Fibroblast of the aortic adventitia (primary cell): ENCODE measurements at regions not wholly inside any gene's neighbourhood (a gene's known extent, or its start where the extent isn't known, plus 50 kb on each side); places are given as distances from the start of the nearest gene placed in this dataset.

Experiments
- DNase-seq: peaks from one replicate; pipeline ENCODE4 v3.0.0-alpha.2; 2010; ENCODE audit warnings: low read depth
- H3K4me3 ChIP-seq: 2 replicates; pipeline ENCODE4 v1.5.1; 2011; ENCODE audit warnings: low read depth, mild to moderate bottlenecking, control low read depth, low read length, moderate library complexity
- CTCF ChIP-seq: IDR thresholded peaks from 2 replicates; pipeline ENCODE4 v1.5.1; 2011; ENCODE audit warnings: mild to moderate bottlenecking, low read length, control low read depth, inconsistent platforms; ENCODE audit not compliant: insufficient read depth

- DNase-seq, result no peak
- TF ChIP-seq CTCF, result no peak
- no peak overlapping the region for H3K4me3 ChIP-seq
These were observed 131.9 kb downstream of the ASB1 start for GRCh38 chr2:238558456-238559099.

- DNase-seq, result no peak
- H3K4me3 ChIP-seq, result no peak overlapping the region
- TF ChIP-seq CTCF, result no peak
These were observed 133.5 kb downstream of the ASB1 start for GRCh38 chr2:238560234-238560633.

GRCh38 chr2:238561230-238561629, 134.5 kb downstream of the ASB1 start:
- DNase-seq, result no peak
- no peak overlapping the region for H3K4me3 ChIP-seq
- TF ChIP-seq CTCF, result no peak

- DNase-seq, result no peak
- no peak for TF ChIP-seq CTCF
- no peak overlapping the region for H3K4me3 ChIP-seq
These were observed 135.7 kb downstream of the ASB1 start for GRCh38 chr2:238562446-238562845.

- no peak for TF ChIP-seq CTCF
- DNase-seq, result no peak
- no peak overlapping the region for H3K4me3 ChIP-seq
These were observed 136.8 kb downstream of the ASB1 start for GRCh38 chr2:238563551-238563950.

- no peak for TF ChIP-seq CTCF
- DNase-seq, result no peak
These were observed 137.7 kb downstream of the ASB1 start for GRCh38 chr2:238564286-238564920.

More at GRCh38 chr2:238564286-238564920, 137.7 kb downstream of the ASB1 start:
- no peak overlapping the region for H3K4me3 ChIP-seq
